ENCODE measurements at regions not wholly inside any gene's neighbourhood (a gene's known extent, or its start where the extent isn't known, plus 50 kb on each side); places are given as distances from the start of the nearest gene placed in this dataset.
"Not testable (repeated sequence)": the region's sequence is repeated elsewhere in the genome, so short reads cannot be mapped to it uniquely, and the experiment has no call there.

- DNase-seq, result no peak
Measured at GRCh38 chr5:158601118-158601517, 498.6 kb downstream of the EBF1 start.

GRCh38 chr5:158600679-158601078 lies 499.0 kb downstream of the EBF1 start:
- no peak for DNase-seq

GRCh38 chr5:158599157-158599556 lies 500.6 kb downstream of the EBF1 start:
- no peak for DNase-seq

DNA sequence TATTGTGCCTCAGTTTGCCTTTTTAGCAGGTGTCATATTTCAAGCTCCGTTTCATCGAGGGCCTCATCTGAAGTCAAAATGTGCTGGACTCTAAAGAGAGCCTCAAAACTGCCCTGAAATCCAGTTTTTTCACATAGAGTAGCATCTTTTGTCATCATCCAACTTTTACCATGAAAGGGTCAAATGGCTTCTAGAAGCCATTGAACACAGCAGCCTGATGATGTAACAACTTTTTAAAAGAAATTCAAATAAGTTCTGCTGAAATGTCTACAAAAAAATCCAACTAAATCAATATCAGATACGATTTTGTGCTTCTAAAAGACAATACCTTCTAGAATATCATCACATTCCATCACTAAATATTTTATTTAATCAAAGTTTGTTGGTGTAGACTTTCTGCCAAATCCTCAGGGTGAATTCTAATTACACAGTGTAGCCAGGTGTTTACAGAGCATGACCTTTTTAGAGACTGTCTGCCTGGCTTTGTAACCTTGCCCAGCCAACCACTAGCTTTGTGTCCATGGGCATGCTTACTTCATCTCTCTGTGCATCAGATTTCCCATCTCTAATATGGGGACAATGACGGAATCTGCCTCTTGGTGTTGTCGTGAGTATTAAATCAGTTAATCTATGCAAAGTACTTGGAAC lies 505.0 kb downstream of the EBF1 start:
- DNase-seq, result no peak

DNA sequence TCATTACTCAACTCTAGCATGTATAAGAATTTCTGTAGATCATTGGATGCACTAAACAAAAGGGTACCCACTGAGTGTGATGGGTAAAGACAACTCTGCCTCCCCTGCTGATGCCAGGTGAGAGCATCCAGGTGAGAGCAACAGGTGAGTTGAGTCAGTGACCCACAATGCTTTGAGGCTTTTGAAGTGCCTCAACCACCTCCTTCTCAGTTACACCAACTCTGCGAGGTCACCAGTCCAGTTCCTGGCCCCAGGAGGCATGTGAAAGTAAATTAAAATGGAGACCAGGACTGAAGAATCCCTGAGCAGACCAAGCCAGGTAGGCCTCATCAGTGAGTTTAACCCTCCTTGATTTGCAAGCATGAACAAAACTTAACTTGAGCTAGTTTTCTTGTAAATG lies 505.8 kb downstream of the EBF1 start:
- no peak for DNase-seq

GRCh38 chr5:158591301-158591863 lies 508.3 kb downstream of the EBF1 start:
- no peak for DNase-seq

DNA sequence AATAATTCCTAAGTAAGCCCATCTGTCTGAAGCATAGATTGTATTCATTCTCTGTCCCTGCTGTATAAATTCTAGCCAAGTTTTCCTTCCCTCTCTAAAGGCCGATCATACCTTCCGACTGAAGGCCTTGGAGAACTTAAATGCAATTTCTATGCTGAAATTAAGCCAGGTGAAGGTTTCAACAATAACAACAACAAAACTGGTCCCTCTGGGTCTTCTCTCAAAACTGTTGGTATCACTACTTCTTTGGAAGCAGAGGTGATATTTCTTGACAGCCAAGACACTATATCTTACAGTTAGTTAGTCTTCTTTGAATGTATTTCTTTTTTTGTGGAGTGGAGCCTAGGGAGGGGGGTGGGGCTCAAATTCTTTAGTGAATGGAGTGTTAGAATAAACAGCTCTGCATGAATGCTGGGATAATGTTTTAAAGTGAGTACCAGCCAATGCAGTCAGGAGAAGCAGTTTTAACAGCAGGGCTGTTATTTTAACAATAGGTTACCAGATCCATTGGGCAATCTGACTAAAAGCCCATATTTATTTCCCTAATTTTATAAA lies 508.9 kb downstream of the EBF1 start:
- DNase-seq, result no peak

DNA sequence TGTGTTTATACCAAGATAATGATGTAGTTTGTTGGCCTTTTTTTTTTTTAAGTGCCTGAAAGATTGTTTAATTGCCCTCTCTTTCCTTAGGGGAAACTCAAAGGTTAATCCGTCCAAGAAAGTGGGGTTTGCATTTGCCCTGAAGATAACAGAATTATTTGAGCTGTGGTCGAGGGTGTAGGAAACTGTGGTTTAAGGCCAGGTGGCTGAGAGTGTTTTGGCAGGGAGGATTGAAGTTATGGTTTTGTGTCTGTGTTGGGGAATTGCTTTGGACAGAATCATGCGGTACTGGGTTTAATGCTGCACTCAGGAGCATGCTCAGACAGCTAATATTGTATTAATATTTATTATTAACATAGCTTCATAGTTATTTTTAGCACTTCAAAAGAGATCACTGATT lies 509.8 kb downstream of the EBF1 start:
- DNase-seq, result no peak

- DNase-seq, result no peak
Measured at GRCh38 chr5:158588617-158589016, 511.1 kb downstream of the EBF1 start.

DNA sequence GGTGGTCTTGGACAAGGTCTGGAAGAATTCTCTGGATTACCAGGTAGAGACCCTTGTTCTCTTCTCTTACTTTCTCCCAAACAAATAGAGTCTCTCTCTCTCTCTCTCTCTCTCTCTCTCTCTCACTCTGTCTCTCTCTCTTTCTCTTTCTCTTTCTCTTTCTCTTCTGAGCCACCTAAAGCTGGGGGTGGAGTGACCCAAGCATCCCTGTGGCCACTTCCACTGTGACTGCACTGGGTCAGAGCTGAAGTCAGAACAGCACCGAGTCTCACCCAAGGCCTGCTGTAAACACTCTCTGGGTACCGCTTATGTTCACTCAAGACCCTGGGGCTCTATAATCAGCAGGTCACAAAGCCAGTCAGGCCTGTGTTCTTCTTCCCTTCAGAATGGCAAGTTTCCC lies 513.7 kb downstream of the EBF1 start:
- no peak for DNase-seq

GRCh38 chr5:158582669-158583068 lies 517.0 kb downstream of the EBF1 start:
- not testable (repeated sequence) for DNase-seq

DNA sequence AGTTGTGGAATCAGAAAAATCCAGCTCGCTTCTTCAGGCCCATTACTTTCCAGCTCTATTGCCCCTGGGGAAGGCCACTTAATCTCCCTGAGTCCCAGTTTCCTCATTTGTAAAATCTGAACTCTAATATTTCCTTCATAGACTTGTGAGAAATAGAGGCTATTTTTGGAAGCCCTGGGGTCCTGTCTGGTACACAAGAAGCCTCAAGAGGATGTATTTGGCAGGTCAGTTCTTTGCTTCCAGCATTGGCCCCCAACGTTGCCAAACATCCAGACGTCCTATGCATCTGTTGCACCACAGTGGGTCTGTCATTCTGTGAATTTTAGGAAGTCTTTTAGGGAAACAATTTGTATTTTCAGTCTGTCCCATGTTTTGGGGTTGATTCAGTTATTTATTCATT lies 525.9 kb downstream of the EBF1 start:
- no peak for DNase-seq

- no peak for DNase-seq
Measured at GRCh38 chr5:158570502-158570901, 529.2 kb downstream of the EBF1 start.

GRCh38 chr5:158569534-158569933 lies 530.2 kb downstream of the EBF1 start:
- DNase-seq, result no peak

DNA sequence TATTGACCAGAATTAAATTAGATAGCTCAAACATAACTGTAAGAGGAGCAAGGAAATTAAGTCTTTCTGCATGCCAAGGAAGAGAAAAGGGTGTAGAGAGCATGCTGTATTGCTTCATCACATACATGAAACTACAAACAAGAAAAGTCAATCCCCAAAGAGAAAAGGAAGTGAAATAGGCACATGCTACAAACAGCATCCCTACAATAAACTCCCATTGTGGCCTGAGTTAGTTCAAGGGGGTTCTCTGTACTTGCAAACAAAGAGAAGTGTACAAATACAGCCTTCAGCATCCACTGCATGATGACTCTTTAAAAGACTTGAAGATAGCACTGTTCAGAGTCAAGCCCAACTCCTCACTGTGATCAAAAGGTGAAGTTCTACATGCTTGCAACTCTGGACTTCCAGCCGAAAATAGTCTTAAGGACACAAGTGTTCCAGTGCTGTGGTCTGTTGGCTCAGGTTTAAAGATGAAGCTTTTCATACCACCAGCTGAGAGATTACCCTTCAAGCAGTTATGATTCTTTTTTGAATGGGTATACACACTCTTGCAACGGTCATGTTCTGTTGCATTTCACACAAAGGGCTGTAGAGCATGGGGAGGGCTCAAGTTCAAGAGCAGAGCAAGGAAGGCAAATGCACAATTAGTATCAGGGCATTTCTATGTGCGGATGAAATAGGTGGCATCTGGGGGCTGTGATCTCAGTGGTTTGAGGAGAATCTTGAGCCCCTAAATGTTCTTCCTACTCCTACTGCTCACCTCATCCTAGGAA lies 534.5 kb downstream of the EBF1 start:
- no peak for DNase-seq

GRCh38 chr5:158563760-158564390 lies 535.8 kb downstream of the EBF1 start:
- DNase-seq, result no peak

GRCh38 chr5:158561562-158562190 lies 538.0 kb downstream of the EBF1 start:
- DNase-seq, result no peak

- no peak for DNase-seq
Measured at GRCh38 chr5:158560170-158560569, 539.5 kb downstream of the EBF1 start.

- no peak for DNase-seq
Measured at GRCh38 chr5:158559643-158560042, 540.1 kb downstream of the EBF1 start.

DNA sequence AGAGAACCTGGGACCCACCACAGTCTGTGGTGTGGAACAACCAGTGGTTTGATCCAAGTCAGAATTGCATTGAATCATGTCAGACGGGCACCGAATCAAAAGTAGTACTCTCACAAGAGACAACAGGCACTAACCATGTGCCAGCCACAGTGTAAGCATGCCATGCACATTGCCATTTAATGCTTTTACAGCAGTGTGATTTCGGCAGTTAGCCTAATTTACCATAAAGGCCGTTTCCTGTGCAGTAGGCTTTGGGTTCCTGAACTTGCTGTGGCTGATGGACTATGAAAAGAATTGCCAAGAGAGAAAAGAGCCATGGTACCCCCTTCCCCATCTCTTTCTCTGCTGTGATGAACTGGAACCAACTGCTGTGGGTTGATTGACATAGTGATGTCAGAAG lies 540.6 kb downstream of the EBF1 start:
- DNase-seq, result no peak

DNA sequence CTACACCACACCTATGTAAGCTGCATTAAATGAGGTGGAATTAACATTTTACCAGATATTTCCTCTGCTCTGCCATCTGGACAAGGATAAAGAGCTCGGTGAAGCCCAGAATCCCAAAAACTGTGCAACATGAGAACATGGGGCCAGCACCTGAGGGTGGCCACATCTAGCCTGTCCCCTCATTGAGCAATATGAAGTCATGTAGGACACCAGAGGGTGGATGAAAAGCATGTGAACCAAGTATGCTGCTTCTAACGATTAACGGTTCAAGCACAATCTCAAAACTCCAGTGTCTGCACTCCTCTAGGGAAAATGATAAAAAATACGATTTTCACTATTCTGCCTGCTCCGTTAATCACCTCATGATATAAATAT lies 545.8 kb downstream of the EBF1 start:
- DNase-seq, result no peak

DNA sequence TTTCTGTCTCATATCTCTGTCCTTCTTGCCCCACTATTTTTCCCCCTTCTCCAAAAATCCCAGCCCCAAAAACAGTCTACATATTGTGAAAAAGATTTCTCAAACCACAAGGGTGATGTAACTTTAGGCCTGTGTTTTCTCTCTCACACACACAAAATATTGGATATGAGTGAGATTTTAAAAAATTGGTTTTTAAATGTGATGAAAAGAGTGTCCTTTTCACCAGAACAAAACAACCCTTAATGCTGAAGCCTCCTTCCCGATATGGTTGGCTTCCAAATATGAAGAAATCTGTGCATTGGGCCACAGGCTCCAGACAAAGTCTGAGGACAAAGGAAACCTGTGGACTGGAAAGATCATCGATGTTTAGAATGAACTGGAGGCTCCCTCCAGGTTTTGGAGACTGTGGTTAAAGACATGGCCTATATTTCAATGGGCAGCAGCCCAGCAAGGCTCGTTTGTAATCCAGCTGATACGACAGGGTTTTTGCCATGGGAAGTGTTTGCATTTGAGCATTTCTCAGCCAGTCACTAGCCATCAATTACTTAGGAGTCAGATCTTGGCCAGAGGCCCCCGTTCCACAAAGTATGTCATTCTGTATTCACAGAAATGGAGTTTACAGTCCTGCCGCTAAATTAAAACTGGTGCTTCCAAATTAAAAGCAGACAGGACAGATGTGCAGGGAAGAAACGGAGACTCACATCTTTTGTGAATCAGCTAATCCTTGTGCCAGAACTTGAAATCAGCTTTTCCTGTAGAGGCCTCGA lies 546.3 kb downstream of the EBF1 start:
- DNase-seq, result no peak
